H1 (cell line): ENCODE measurements at regions not wholly inside any gene's neighbourhood (a gene's known extent, or its start where the extent isn't known, plus 50 kb on each side); places are given as distances from the start of the nearest gene placed in this dataset.

Source experiments
- CTCF ChIA-PET: fragments of 300-600 bp; sonication (Branson Sonifier 250); formaldehyde crosslinking; loops from one replicate; lab custom pipeline; 2021; ENCODE audit not compliant: partially characterized antibody; lab: Charles Lee
- POLR2A ChIA-PET: fragments of 300-600 bp; sonication (Branson Sonifier 250); formaldehyde crosslinking; loops from one replicate; lab custom pipeline; 2021; ENCODE audit warnings: inconsistent platforms; ENCODE audit not compliant: partially characterized antibody; lab: Charles Lee
- DNase-seq, 2 experiments: peaks; one replicate each; pipeline versions ENCODE4 v3.0.0 to v3.0.0-alpha.2; 2010 to 2022; ENCODE audit warnings: low spot score in 2 of 2, low read depth in 1 of 2, mixed read lengths in 1 of 2
- FAIRE-seq: peaks from 2 replicates; lab custom pipeline; 2011; peaks lifted over from hg19 to GRCh38; lab: Jason Lieb, UNC
- H2AFZ ChIP-seq: 2 replicates; pipeline ENCODE4 v1.8.1; 2012; ENCODE audit warnings: low read length, inconsistent platforms
- H2AK5ac ChIP-seq: 2 replicates; pipeline ENCODE4 v1.6.1; 2013; ENCODE audit warnings: low read depth, low read length
- H2BK120ac ChIP-seq: replicated peaks from 2 replicates; pipeline ENCODE3; 2013; ENCODE audit warnings: low read depth, low read length, inconsistent platforms
- H2BK12ac ChIP-seq: 2 replicates; pipeline ENCODE4 v1.6.1; 2013; ENCODE audit warnings: low read depth, low read length
- H2BK15ac ChIP-seq: 2 replicates; pipeline ENCODE4 v1.6.1; 2013; ENCODE audit warnings: low read length
- H2BK20ac ChIP-seq: 2 replicates; pipeline ENCODE4 v1.6.1; 2013; ENCODE audit warnings: low read length
- H2BK5ac ChIP-seq: 2 replicates; pipeline ENCODE4 v1.6.1; 2013; ENCODE audit warnings: low read depth, low read length
- H3K14ac ChIP-seq: 2 replicates; pipeline ENCODE4 v1.6.1; 2013; ENCODE audit warnings: inconsistent platforms; ENCODE audit not compliant: insufficient read length
- H3K18ac ChIP-seq: 2 replicates; pipeline ENCODE4 v1.6.1; 2013; ENCODE audit warnings: low read length; ENCODE audit errors: extremely low read depth
- H3K23ac ChIP-seq: 2 replicates; pipeline ENCODE4 v1.6.1; 2013; ENCODE audit warnings: inconsistent platforms; ENCODE audit not compliant: insufficient read length
- H3K23me2 ChIP-seq: 2 replicates; pipeline ENCODE4 v1.6.1; 2013; ENCODE audit warnings: low read depth, low read length
- H3K27ac ChIP-seq: 2 replicates; pipeline ENCODE4 v1.6.1; 2011; ENCODE audit warnings: low read depth, low read length, inconsistent platforms
- H3K27me3 ChIP-seq, 4 experiments: replicated peaks in 1 of 4; 1 replicate in 1 of 4; 2 replicates in 3 of 4; pipeline versions ENCODE4 v1.6.1 to v1.8.1; 2011 to 2013; ENCODE audit warnings: low read length in 3 of 4, mild to moderate bottlenecking in 3 of 4, inconsistent platforms in 2 of 4, mixed read lengths in 2 of 4, moderate library complexity in 1 of 4; ENCODE audit not compliant: control insufficient read depth in 3 of 4, insufficient read depth in 3 of 4; ENCODE audit errors: extremely low read depth in 1 of 4
- H3K36me3 ChIP-seq, 4 experiments: 2 replicates each; pipeline versions ENCODE4 v1.6.1 to v1.8.1; 2011 to 2013; ENCODE audit warnings: mild to moderate bottlenecking in 4 of 4, low read length in 3 of 4, moderate library complexity in 2 of 4, control low read depth in 1 of 4, inconsistent platforms in 1 of 4; ENCODE audit not compliant: insufficient read depth in 4 of 4, control insufficient read depth in 2 of 4
- H3K4ac ChIP-seq: replicated peaks from 2 replicates; pipeline ENCODE3; 2013; ENCODE audit warnings: low read length, low read depth, mixed read lengths, inconsistent platforms; ENCODE audit not compliant: insufficient read length
- H3K4me1 ChIP-seq, 4 experiments: replicated peaks in 1 of 4; 1 replicate in 1 of 4; 2 replicates in 3 of 4; pipeline versions ENCODE4 v1.6.1 to v1.8.1; 2011 to 2013; ENCODE audit warnings: low read length in 3 of 4, inconsistent platforms in 2 of 4, mixed read lengths in 1 of 4; ENCODE audit not compliant: insufficient read depth in 4 of 4, control insufficient read depth in 3 of 4
- H3K4me2 ChIP-seq, 2 experiments: 2 replicates each; pipeline versions ENCODE4 v1.6.1 to v1.8.1; 2011 to 2013; ENCODE audit warnings: low read depth in 2 of 2, low read length in 2 of 2, control low read depth in 1 of 2, inconsistent platforms in 1 of 2, mild to moderate bottlenecking in 1 of 2; ENCODE audit not compliant: insufficient read depth in 1 of 2
- H3K4me3 ChIP-seq, 4 experiments: fragments of 200-600, 300-600 bp in 1 of 4; sonication (generic), shearing (Covaris generic), sonication (Bioruptor Twin) in 1 of 4; 2 replicates each; pipeline versions ENCODE4 v1.5.1 to v1.8.1; 2011 to 2016; ENCODE audit warnings: low read length in 4 of 4, low read depth in 3 of 4, control low read depth in 2 of 4, inconsistent platforms in 2 of 4, mild to moderate bottlenecking in 2 of 4, mixed read lengths in 1 of 4, moderate library complexity in 1 of 4; ENCODE audit not compliant: insufficient read depth in 2 of 4; ENCODE audit errors: extremely low read depth in 1 of 4
- H3K56ac ChIP-seq: replicated peaks from 2 replicates; pipeline ENCODE3; 2013; ENCODE audit warnings: low read depth, mild to moderate bottlenecking, mixed read lengths, low read length, inconsistent platforms; ENCODE audit not compliant: insufficient read length
- H3K79me1 ChIP-seq: 2 replicates; pipeline ENCODE4 v1.6.1; 2013; ENCODE audit warnings: low read depth, low read length, control low read depth
- H3K79me2 ChIP-seq, 2 experiments: 2 replicates each; pipeline versions ENCODE4 v1.6.1 to v1.8.1; 2012 to 2013; ENCODE audit warnings: low read length in 2 of 2, mild to moderate bottlenecking in 2 of 2, inconsistent platforms in 1 of 2; ENCODE audit not compliant: insufficient read depth in 2 of 2, control insufficient read depth in 1 of 2
- H3K9ac ChIP-seq, 4 experiments: replicated peaks in 1 of 4; 1 replicate in 1 of 4; 2 replicates in 3 of 4; pipeline versions ENCODE4 v1.6.1 to v1.8.1; 2011 to 2013; ENCODE audit warnings: low read depth in 3 of 4, low read length in 3 of 4, control low read depth in 2 of 4, mild to moderate bottlenecking in 2 of 4, moderate library complexity in 2 of 4, inconsistent platforms in 1 of 4; ENCODE audit errors: extremely low read depth in 1 of 4
- H3K9me3 ChIP-seq, 2 experiments: 2 replicates each; pipeline versions ENCODE4 v1.6.1 to v1.8.1; 2012 to 2013; ENCODE audit warnings: mild to moderate bottlenecking in 2 of 2, moderate library complexity in 2 of 2, control low read depth in 1 of 2, inconsistent platforms in 1 of 2, low read depth in 1 of 2, low read length in 1 of 2, mixed read lengths in 1 of 2; ENCODE audit not compliant: insufficient read depth in 2 of 2
- H4K20me1 ChIP-seq, 2 experiments: replicated peaks in 1 of 2; 2 replicates each; pipeline versions ENCODE3 to v1.8.1; 2011 to 2013; ENCODE audit warnings: inconsistent platforms in 2 of 2, low read length in 2 of 2, mild to moderate bottlenecking in 1 of 2; ENCODE audit not compliant: insufficient read depth in 2 of 2, control insufficient read depth in 1 of 2
- H4K5ac ChIP-seq: 2 replicates; pipeline ENCODE4 v1.6.1; 2013; ENCODE audit warnings: low read length, low read depth, mixed read lengths, inconsistent platforms; ENCODE audit not compliant: insufficient read length
- H4K8ac ChIP-seq: 2 replicates; pipeline ENCODE4 v1.8.0; 2013; ENCODE audit warnings: mild to moderate bottlenecking, moderate library complexity, low read length, inconsistent platforms; ENCODE audit not compliant: insufficient read depth; ENCODE audit errors: extremely low read depth
- H4K91ac ChIP-seq: replicated peaks from 2 replicates; pipeline ENCODE3; 2013; ENCODE audit warnings: low read length, mixed read lengths, inconsistent platforms; ENCODE audit not compliant: insufficient read length
- CEBPB ChIP-seq: IDR thresholded peaks from 2 replicates; pipeline ENCODE4 v1.6.1; 2012; ENCODE audit warnings: low read depth, low read length
- EP300 ChIP-seq, 2 experiments: IDR thresholded peaks; 1 replicate in 1 of 2; 2 replicates in 1 of 2; pipeline ENCODE4 v1.6.1; 2011 to 2012; ENCODE audit warnings: low read depth in 2 of 2, low read length in 2 of 2, mild to moderate bottlenecking in 2 of 2, borderline replicate concordance in 1 of 2, inconsistent platforms in 1 of 2, moderate library complexity in 1 of 2
- JUN ChIP-seq: IDR thresholded peaks from 2 replicates; pipeline ENCODE4 v1.6.1; 2011; ENCODE audit warnings: low read depth, mild to moderate bottlenecking, improper control_type of control experiment, low read length
- KDM4A ChIP-seq: IDR thresholded peaks from one replicate; pipeline ENCODE4 v1.7.1; 2012; ENCODE audit warnings: low read depth, mild to moderate bottlenecking, moderate library complexity, low read length, inconsistent platforms; ENCODE audit not compliant: severe bottlenecking
- YY1 ChIP-seq: IDR thresholded peaks from 2 replicates; pipeline ENCODE4 v1.6.1; 2011; ENCODE audit warnings: low read depth, mild to moderate bottlenecking, low read length
- WGBS, 2 experiments: shearing (Covaris generic) in 1 of 2; methylation state at CpG; one replicate each; pipeline versions ENCODE4 v1.1.6 to v1.1.7; 2013 to 2015; ENCODE audit warnings: low lambda C conversion rate in 2 of 2, mixed read lengths in 2 of 2, inconsistent platforms in 1 of 2, low coverage in 1 of 2, missing lambda C conversion rate in 1 of 2; ENCODE audit not compliant: insufficient replicate concordance in 2 of 2, insufficient coverage in 1 of 2, insufficient read length in 1 of 2; ENCODE audit errors: extremely low coverage in 1 of 2, missing lambda C conversion rate in 1 of 2; 5-methylcytosine and 5-hydroxymethylcytosine counted together

DNA sequence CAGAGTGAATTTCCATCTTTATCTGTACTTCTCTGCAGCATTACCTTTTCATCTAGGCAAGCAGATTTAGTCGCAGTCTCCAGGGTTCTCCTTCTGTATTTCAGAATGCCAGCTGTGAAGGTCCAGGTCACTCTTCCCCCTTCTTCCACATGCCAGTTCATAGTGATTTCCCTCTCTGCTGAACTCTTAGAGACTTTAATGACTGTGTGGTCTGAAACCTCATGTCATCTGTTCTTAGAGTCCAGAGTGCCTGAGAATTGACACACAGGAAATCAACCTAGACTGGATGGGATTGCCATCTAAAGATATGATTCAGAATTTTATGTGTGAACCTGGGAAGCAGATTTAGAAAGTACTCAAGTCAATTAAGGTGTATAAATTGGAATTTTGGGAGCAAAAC, 248.1 kb downstream of the TPBG start:
- Histone ChIP-seq H2BK120ac (no peak overlapping the region), H3K18ac (no peak overlapping the region), H3K4ac (no peak overlapping the region), H3K27ac (no peak overlapping the region), H3K4me3 (no peak overlapping the region), H4K8ac (no peak overlapping the region), H2AK5ac (no peak overlapping the region), H3K9me3 (no peaks in the 10 kb centered on the region), H3K23ac (no peak overlapping the region), H2BK20ac (no peak overlapping the region), H4K91ac (no peak overlapping the region), H3K79me2 (no peaks in the 10 kb centered on the region), H4K20me1 (no peaks in the 10 kb centered on the region), H3K23me2 (no peaks in the 10 kb centered on the region), H3K56ac (no peak overlapping the region), H2BK15ac (no peak overlapping the region), H3K9ac (no peak overlapping the region), H3K4me2 (no peak overlapping the region), H3K36me3 (no peaks in the 10 kb centered on the region), H2BK12ac (no peak overlapping the region), H3K79me1 (no peaks in the 10 kb centered on the region), H3K14ac (no peak overlapping the region), H2BK5ac (no peak overlapping the region), H3K4me1 (no peaks in the 10 kb centered on the region), H2AFZ (no peak overlapping the region), H4K5ac (no peak overlapping the region), H3K27me3 (no peaks in the 10 kb centered on the region)
- ChIA-PET CTCF (no interaction called here), POLR2A (no interaction called here)
- DNase-seq (no peak), FAIRE-seq (no peak)
- TF ChIP-seq YY1 (no peak), KDM4A (no peak), EP300 (IDR thresholded peaks at IDR 0.05; ENCODE audit: borderline replicate concordance in 1 of 2, low read depth in 2 of 2, low read length in 2 of 2) (no peak), CEBPB (no peak), JUN (no peak)
- 89% methylated on average over 1 of the region's 1 CpG; no CpG with 5 or more reads in 1 of the 2 experiments for WGBS, 2 experiments
